ENCODE measurements at regions not wholly inside any gene's neighbourhood (a gene's known extent, or its start where the extent isn't known, plus 50 kb on each side); places are given as distances from the start of the nearest gene placed in this dataset.

DNA sequence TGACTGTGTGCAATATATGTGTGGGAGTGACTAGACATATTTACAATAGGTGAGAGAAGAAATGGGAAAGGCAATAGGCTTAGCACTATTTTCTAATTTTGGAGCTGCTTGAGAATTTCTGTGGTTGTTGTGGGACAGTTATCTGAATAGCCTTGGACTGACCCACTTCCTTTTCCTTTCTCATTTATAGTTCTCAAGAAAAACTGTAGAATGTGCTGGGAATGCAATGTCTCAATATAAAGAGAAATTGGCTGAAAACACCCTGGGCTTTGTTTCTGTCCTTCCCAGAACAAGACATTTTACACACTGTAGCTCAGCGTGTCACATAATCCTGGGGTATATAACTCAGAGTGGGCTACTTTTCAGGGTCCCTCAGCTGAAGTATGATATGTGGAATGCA lies 153.0 kb upstream of the RHOBTB1 start:
- TF ChIP-seq, protein P1, sequence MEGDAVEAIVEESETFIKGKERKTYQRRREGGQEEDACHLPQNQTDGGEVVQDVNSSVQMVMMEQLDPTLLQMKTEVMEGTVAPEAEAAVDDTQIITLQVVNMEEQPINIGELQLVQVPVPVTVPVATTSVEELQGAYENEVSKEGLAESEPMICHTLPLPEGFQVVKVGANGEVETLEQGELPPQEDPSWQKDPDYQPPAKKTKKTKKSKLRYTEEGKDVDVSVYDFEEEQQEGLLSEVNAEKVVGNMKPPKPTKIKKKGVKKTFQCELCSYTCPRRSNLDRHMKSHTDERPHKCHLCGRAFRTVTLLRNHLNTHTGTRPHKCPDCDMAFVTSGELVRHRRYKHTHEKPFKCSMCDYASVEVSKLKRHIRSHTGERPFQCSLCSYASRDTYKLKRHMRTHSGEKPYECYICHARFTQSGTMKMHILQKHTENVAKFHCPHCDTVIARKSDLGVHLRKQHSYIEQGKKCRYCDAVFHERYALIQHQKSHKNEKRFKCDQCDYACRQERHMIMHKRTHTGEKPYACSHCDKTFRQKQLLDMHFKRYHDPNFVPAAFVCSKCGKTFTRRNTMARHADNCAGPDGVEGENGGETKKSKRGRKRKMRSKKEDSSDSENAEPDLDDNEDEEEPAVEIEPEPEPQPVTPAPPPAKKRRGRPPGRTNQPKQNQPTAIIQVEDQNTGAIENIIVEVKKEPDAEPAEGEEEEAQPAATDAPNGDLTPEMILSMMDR (IDR thresholded peaks at IDR 0.05), result no peak
- TF ChIP-seq POLR2A (IDR thresholded peaks at IDR 0.05) (no peak), POLR2AphosphoS5 (IDR thresholded peaks at IDR 0.05) (no peak)

All from prostate gland (tissue), 2 donors.